Naive thymus-derived CD4-positive, alpha-beta T cell (primary cell): ENCODE measurements at regions not wholly inside any gene's neighbourhood (a gene's known extent, or its start where the extent isn't known, plus 50 kb on each side); places are given as distances from the start of the nearest gene placed in this dataset.

ENCODE experiments used
- ATAC-seq: fragments of 150-1000 bp; cut with Tn5 transposase; 2 replicates; pipeline ENCODE4 v1.10.0; 2021; ENCODE audit warnings: mild to moderate bottlenecking, moderate library complexity
- CTCF ChIA-PET: fragments of 350-600 bp; sonication (Branson Sonifier 250); formaldehyde crosslinking; loops from one replicate; lab custom pipeline; 2021; ENCODE audit warnings: antibody characterized with exemption; lab: Charles Lee
- POLR2A ChIA-PET: fragments of 350-600 bp; sonication (Branson Sonifier 250); formaldehyde crosslinking; loops from one replicate; lab custom pipeline; 2021; ENCODE audit warnings: antibody characterized with exemption, inconsistent platforms; lab: Charles Lee
- DNase-seq, 9 donors: peaks; one replicate each; pipeline versions ENCODE4 v3.0.0 to v3.0.0-alpha.2; 2020 to 2022; ENCODE audit warnings: mixed read lengths in 1 of 9
- H3K27ac ChIP-seq: one replicate; pipeline ENCODE4 v1.7.0; 2013; ENCODE audit warnings: mild to moderate bottlenecking, low read depth, low read length, moderate library complexity
- H3K27me3 ChIP-seq, 2 donors: one replicate each; pipeline ENCODE4 v1.7.0; 2013; ENCODE audit warnings: low read length in 2 of 2, mild to moderate bottlenecking in 2 of 2, moderate library complexity in 2 of 2; ENCODE audit not compliant: control insufficient read depth in 2 of 2, insufficient read depth in 2 of 2
- H3K36me3 ChIP-seq, 3 experiments: 1 replicate in 2 of 3; 2 replicates in 1 of 3; pipeline ENCODE4 v1.7.0; 2013; ENCODE audit warnings: low read length in 3 of 3, mild to moderate bottlenecking in 3 of 3, moderate library complexity in 1 of 3; ENCODE audit not compliant: insufficient read depth in 3 of 3, control insufficient read depth in 2 of 3
- H3K4me1 ChIP-seq, 2 donors: one replicate each; pipeline ENCODE4 v1.7.0; 2013; ENCODE audit warnings: low read length in 2 of 2, mild to moderate bottlenecking in 2 of 2, moderate library complexity in 1 of 2; ENCODE audit not compliant: control insufficient read depth in 2 of 2, insufficient read depth in 2 of 2
- H3K4me3 ChIP-seq: 2 replicates; pipeline ENCODE4 v1.7.0; 2013; ENCODE audit warnings: mild to moderate bottlenecking, low read length
- H3K9me3 ChIP-seq, 3 experiments: 1 replicate in 2 of 3; 2 replicates in 1 of 3; pipeline ENCODE4 v1.7.0; 2013; ENCODE audit warnings: low read length in 3 of 3; ENCODE audit not compliant: control insufficient read depth in 2 of 3
- H3K27ac Mint-ChIP-seq, 9 donors: one replicate each; pipeline ENCODE4 v1.8.0; 2020 to 2022; ENCODE audit warnings: mixed read lengths in 9 of 9, mild to moderate bottlenecking in 8 of 9, moderate library complexity in 5 of 9, inconsistent platforms in 2 of 9
- H3K27me3 Mint-ChIP-seq, 5 donors: one replicate each; pipeline ENCODE4 v1.8.0; 2021 to 2022; ENCODE audit warnings: mixed read lengths in 5 of 5, mild to moderate bottlenecking in 1 of 5
- H3K36me3 Mint-ChIP-seq, 5 donors: one replicate each; pipeline ENCODE4 v1.8.0; 2020 to 2022; ENCODE audit warnings: mixed read lengths in 5 of 5, mild to moderate bottlenecking in 3 of 5, inconsistent platforms in 1 of 5
- H3K4me1 Mint-ChIP-seq, 7 donors: one replicate each; pipeline ENCODE4 v1.8.0; 2020 to 2022; ENCODE audit warnings: mixed read lengths in 7 of 7, mild to moderate bottlenecking in 3 of 7, inconsistent platforms in 1 of 7
- H3K4me3 Mint-ChIP-seq, 10 donors: one replicate each; pipeline ENCODE4 v1.8.0; 2020 to 2022; ENCODE audit warnings: mild to moderate bottlenecking in 10 of 10, mixed read lengths in 10 of 10, moderate library complexity in 6 of 10, inconsistent platforms in 2 of 10
- H3K9me3 Mint-ChIP-seq, 11 donors: one replicate each; pipeline ENCODE4 v1.8.0; 2020 to 2022; ENCODE audit warnings: mixed read lengths in 11 of 11, mild to moderate bottlenecking in 4 of 11, inconsistent platforms in 1 of 11, moderate library complexity in 1 of 11
- intact Hi-C, 2 donors: fragments of 100-400 bp; cut with micrococcal nuclease; formaldehyde crosslinking; loops; one replicate each; pipeline ENCODE4 v1.15.1; 2023

- POLR2A ChIA-PET: no interaction called here
- Mint-ChIP-seq H3K4me3 (no peak overlapping the region), H3K4me1 (peaks cover 5 to 20% (median 9%) of the 10 kb centered on the region in 7 donors), H3K9me3 (peaks cover 0 to 7% (median 0%) of the 10 kb centered on the region in 11 donors), H3K27me3 (peaks cover 25 to 40% (median 31%) of the 10 kb centered on the region in 5 donors), H3K27ac (no peak overlapping the region), H3K36me3 (no peaks in the 10 kb centered on the region)
- no peaks in the 10 kb centered on the region for H3K27me3 ChIP-seq
- H3K36me3 ChIP-seq: no peaks in the 10 kb centered on the region
- H3K9me3 ChIP-seq: no peaks in the 10 kb centered on the region
- intact Hi-C loops: loop anchor here in 1 of 2 donors (10.0 kb wide), 1 partner anchor 171 kb away; no protein-coding TSS in a partner anchor
- H3K27ac ChIP-seq: no peak overlapping the region
- ATAC-seq: no peak
- H3K4me1 ChIP-seq: peaks cover 0 to 9% of the 10 kb centered on the region in 2 donors
- no peak overlapping the region for H3K4me3 ChIP-seq
- CTCF ChIA-PET: interaction anchor here (0.5 kb wide), 1 partner anchor 8 kb away, joined by 3 read pairs; no protein-coding TSS in a partner anchor
- DNase-seq: no peak
These were observed 390.4 kb upstream of the PROK2 start for GRCh38 chr3:72175296-72175858.

- ChIA-PET CTCF (no interaction called here), POLR2A (no interaction called here)
- no peak for DNase-seq
- Mint-ChIP-seq H3K4me1 (peaks cover 5 to 20% (median 9%) of the 10 kb centered on the region in 7 donors), H3K4me3 (no peak overlapping the region), H3K27me3 (peaks cover 25 to 40% (median 31%) of the 10 kb centered on the region in 5 donors), H3K9me3 (peaks cover 0 to 7% (median 0%) of the 10 kb centered on the region in 11 donors), H3K27ac (no peak overlapping the region), H3K36me3 (no peaks in the 10 kb centered on the region)
- no peak overlapping the region for H3K27ac ChIP-seq
- no peaks in the 10 kb centered on the region for H3K27me3 ChIP-seq
- peaks cover 0 to 9% of the 10 kb centered on the region in 2 donors for H3K4me1 ChIP-seq
- intact Hi-C loops: loop anchor here in 1 of 2 donors (10.0 kb wide), 1 partner anchor 170 kb away; no protein-coding TSS in a partner anchor
- no peak for ATAC-seq
- H3K36me3 ChIP-seq: no peaks in the 10 kb centered on the region
- no peak overlapping the region for H3K4me3 ChIP-seq
- H3K9me3 ChIP-seq: no peaks in the 10 kb centered on the region
These were observed 389.9 kb upstream of the PROK2 start for GRCh38 chr3:72174890-72175289.

GRCh38 chr3:72174040-72174439 lies 389.1 kb upstream of the PROK2 start:
- Mint-ChIP-seq H3K27ac (no peak overlapping the region), H3K27me3 (peaks cover 18 to 36% (median 30%) of the 10 kb centered on the region in 5 donors), H3K4me3 (no peak overlapping the region), H3K4me1 (peaks cover 5 to 20% (median 9%) of the 10 kb centered on the region in 7 donors), H3K36me3 (no peaks in the 10 kb centered on the region), H3K9me3 (peaks cover 0 to 6% (median 0%) of the 10 kb centered on the region in 11 donors)
- no peaks in the 10 kb centered on the region for H3K9me3 ChIP-seq
- H3K36me3 ChIP-seq: no peaks in the 10 kb centered on the region
- intact Hi-C loops: loop anchor here in 1 of 2 donors (10.0 kb wide), 1 partner anchor 169 kb away; no protein-coding TSS in a partner anchor
- ATAC-seq (no peak), DNase-seq (no peak)
- no peak overlapping the region for H3K27ac ChIP-seq
- ChIA-PET POLR2A (no interaction called here), CTCF (interaction anchor here (0.6 kb wide), 1 partner anchor 27 kb away, joined by 6 read pairs; no protein-coding TSS in a partner anchor)
- H3K27me3 ChIP-seq: no peaks in the 10 kb centered on the region
- peaks cover 0 to 9% of the 10 kb centered on the region in 2 donors for H3K4me1 ChIP-seq
- H3K4me3 ChIP-seq: no peak overlapping the region

GRCh38 chr3:72171946-72172345 lies 387.0 kb upstream of the PROK2 start:
- Histone ChIP-seq H3K27ac (no peak overlapping the region), H3K27me3 (no peaks in the 10 kb centered on the region), H3K4me3 (no peak overlapping the region), H3K9me3 (no peaks in the 10 kb centered on the region), H3K36me3 (no peaks in the 10 kb centered on the region), H3K4me1 (peaks cover 0 to 4% of the 10 kb centered on the region in 2 donors)
- Mint-ChIP-seq H3K27me3 (peaks cover 14 to 25% (median 24%) of the 10 kb centered on the region in 5 donors), H3K9me3 (peaks cover 0 to 6% (median 0%) of the 10 kb centered on the region in 11 donors), H3K4me3 (no peak overlapping the region), H3K4me1 (peaks cover 0 to 9% (median 5%) of the 10 kb centered on the region in 7 donors), H3K27ac (no peak overlapping the region), H3K36me3 (no peaks in the 10 kb centered on the region)
- DNase-seq (no peak), ATAC-seq (no peak)
- ChIA-PET POLR2A (no interaction called here), CTCF (interaction anchor here (0.6 kb wide), 1 partner anchor 826 kb away, joined by 3 read pairs; no protein-coding TSS in a partner anchor)
- intact Hi-C loops: loop anchor here in 1 of 2 donors (10.0 kb wide), 1 partner anchor 167 kb away; no protein-coding TSS in a partner anchor

GRCh38 chr3:72171463-72171881 lies 386.5 kb upstream of the PROK2 start:
- DNase-seq: no peak
- H3K4me3 Mint-ChIP-seq: no peak overlapping the region

GRCh38 chr3:72169561-72170472 lies 384.9 kb upstream of the PROK2 start:
- Histone ChIP-seq H3K4me3 (no peak overlapping the region), H3K4me1 (no peaks in the 10 kb centered on the region), H3K9me3 (no peaks in the 10 kb centered on the region), H3K27ac (no peak overlapping the region), H3K36me3 (no peaks in the 10 kb centered on the region), H3K27me3 (no peaks in the 10 kb centered on the region)
- peaks cover 2 to 10% (median 4%) of the 10 kb centered on the region in 5 donors for H3K27me3 Mint-ChIP-seq
- H3K9me3 Mint-ChIP-seq: peaks cover 0 to 4% (median 0%) of the 10 kb centered on the region in 11 donors
- H3K4me3 Mint-ChIP-seq: no peak overlapping the region
- DNase-seq: no peak
- ATAC-seq: no peak
- no peaks in the 10 kb centered on the region for H3K36me3 Mint-ChIP-seq
- ChIA-PET CTCF (no interaction called here), POLR2A (interaction anchor here (0.7 kb wide), 1 partner anchor 11 kb away, joined by 4 read pairs; no protein-coding TSS in a partner anchor)
- H3K4me1 Mint-ChIP-seq: no peaks in the 10 kb centered on the region
- no peak overlapping the region for H3K27ac Mint-ChIP-seq
- intact Hi-C loops: loop anchor here in 1 of 2 donors (10.0 kb wide), 1 partner anchor 165 kb away; no protein-coding TSS in a partner anchor

More at GRCh38 chr3:72171463-72171881, 386.5 kb upstream of the PROK2 start:
- Histone ChIP-seq H3K4me3 (no peak overlapping the region), H3K27me3 (no peaks in the 10 kb centered on the region), H3K36me3 (no peaks in the 10 kb centered on the region), H3K9me3 (no peaks in the 10 kb centered on the region), H3K4me1 (no peaks in the 10 kb centered on the region), H3K27ac (no peak overlapping the region)
- intact Hi-C loops: loop anchor here in 1 of 2 donors (10.0 kb wide), 1 partner anchor 167 kb away; no protein-coding TSS in a partner anchor
- Mint-ChIP-seq H3K4me1 (peaks cover 0 to 4% (median under 1%) of the 10 kb centered on the region in 7 donors), H3K27ac (no peak overlapping the region), H3K27me3 (peaks cover 11 to 20% (median 19%) of the 10 kb centered on the region in 5 donors), H3K36me3 (no peaks in the 10 kb centered on the region), H3K9me3 (peaks cover 0 to 6% (median 0%) of the 10 kb centered on the region in 11 donors)
- CTCF ChIA-PET: no interaction called here
- POLR2A ChIA-PET: no interaction called here
- ATAC-seq: no peak
